ENCODE measurements at regions not wholly inside any gene's neighbourhood (a gene's known extent, or its start where the extent isn't known, plus 50 kb on each side); places are given as distances from the start of the nearest gene placed in this dataset.
"Not testable (repeated sequence)": the region's sequence is repeated elsewhere in the genome, so short reads cannot be mapped to it uniquely, and the experiment has no call there.

- Histone ChIP-seq H3K36me3 (no peaks in the 10 kb centered on the region), H3K4me1 (no peaks in the 10 kb centered on the region), H3K4me3 (no peak overlapping the region), H3K9me3 (no peaks in the 10 kb centered on the region), H3K27me3 (no peaks in the 10 kb centered on the region), H3K27ac (peak overlapping the region in 1 of 4 donors; percentile 62)
- DNase-seq: no peak
- no peak for ATAC-seq (ENCODE audit: low FRiP score in 2 of 2)
- 77 to 93% methylated on average over 6 of the region's 6 CpGs for WGBS, 2 donors
- no peak for TF ChIP-seq POLR2A (IDR thresholded peaks at IDR 0.05)
- TF ChIP-seq EP300 (IDR thresholded peaks at IDR 0.05): no peak
- TF ChIP-seq CTCF (IDR thresholded peaks at IDR 0.05): no peak
- no peak for TF ChIP-seq POLR2AphosphoS5 (IDR thresholded peaks at IDR 0.05)
Measured at GRCh38 chr2:37760471-37760870, 89.0 kb upstream of the CDC42EP3 start.

GRCh38 chr2:37762281-37762680 is 90.8 kb upstream of the CDC42EP3 start:
- ATAC-seq (ENCODE audit: low FRiP score in 2 of 2): peak; percentile 26 to 76
- 68 to 70% methylated on average over 2 of the region's 2 CpGs for WGBS, 2 donors
- Histone ChIP-seq H3K27ac (peak overlapping the region in 2 of 4 donors; percentile 43 to 62), H3K4me3 (peak overlapping the region in 1 of 4 donors; percentile 20), H3K4me1 (peaks cover 0 to 13% (median 5%) of the 10 kb centered on the region in 4 donors)
- not testable (repeated sequence) for H3K27me3 ChIP-seq, DNase-seq, H3K9me3 ChIP-seq, H3K36me3 ChIP-seq
- peak in 2 of 4 donors; percentile 34 to 37 for TF ChIP-seq EP300 (IDR thresholded peaks at IDR 0.05)

- H3K27ac ChIP-seq: no peak overlapping the region
- no peak for DNase-seq
- H3K27me3 ChIP-seq: no peaks in the 10 kb centered on the region
- no peaks in the 10 kb centered on the region for H3K36me3 ChIP-seq
- H3K9me3 ChIP-seq: no peaks in the 10 kb centered on the region
- H3K4me1 ChIP-seq: peaks cover 20 to 28% (median 24%) of the 10 kb centered on the region in 4 donors
- ATAC-seq (ENCODE audit: low FRiP score in 2 of 2): no peak
- TF ChIP-seq CTCF (IDR thresholded peaks at IDR 0.05) (no peak), EP300 (IDR thresholded peaks at IDR 0.05) (no peak), POLR2A (IDR thresholded peaks at IDR 0.05) (no peak)
- WGBS, 2 donors: 18 to 38% methylated on average over 2 of the region's 2 CpGs
- no peak overlapping the region for H3K4me3 ChIP-seq
Measured at GRCh38 chr2:37764739-37765138, 93.3 kb upstream of the CDC42EP3 start.

GRCh38 chr2:37766106-37766505 is 94.7 kb upstream of the CDC42EP3 start:
- no peaks in the 10 kb centered on the region for H3K9me3 ChIP-seq
- DNase-seq (no peak), ATAC-seq (ENCODE audit: low FRiP score in 2 of 2) (no peak)
- WGBS, 2 donors: 38 to 66% methylated on average over 3 of the region's 3 CpGs
- no peak overlapping the region for H3K4me3 ChIP-seq
- TF ChIP-seq POLR2A (IDR thresholded peaks at IDR 0.05): no peak
- TF ChIP-seq EP300 (IDR thresholded peaks at IDR 0.05): no peak
- no peaks in the 10 kb centered on the region for H3K36me3 ChIP-seq
- H3K27ac ChIP-seq: peak overlapping the region in 1 of 4 donors; percentile 34
- no peaks in the 10 kb centered on the region for H3K27me3 ChIP-seq
- peaks cover 20 to 28% (median 25%) of the 10 kb centered on the region in 4 donors for H3K4me1 ChIP-seq

GRCh38 chr2:37767046-37767445 is 95.6 kb upstream of the CDC42EP3 start:
- H3K27me3 ChIP-seq: no peaks in the 10 kb centered on the region
- H3K36me3 ChIP-seq: no peaks in the 10 kb centered on the region
- peaks cover 20 to 28% (median 25%) of the 10 kb centered on the region in 4 donors for H3K4me1 ChIP-seq
- ATAC-seq (ENCODE audit: low FRiP score in 2 of 2): no peak
- H3K9me3 ChIP-seq: no peaks in the 10 kb centered on the region
- no peak overlapping the region for H3K4me3 ChIP-seq
- DNase-seq: no peak
- peak overlapping the region; percentile 76 to 87 (median 80) for H3K27ac ChIP-seq
- TF ChIP-seq POLR2A (IDR thresholded peaks at IDR 0.05) (no peak), EP300 (IDR thresholded peaks at IDR 0.05) (no peak), CTCF (IDR thresholded peaks at IDR 0.05) (no peak), POLR2AphosphoS5 (IDR thresholded peaks at IDR 0.05) (no peak)
